SK-N-MC (cell line): ENCODE measurements at regions not wholly inside any gene's neighbourhood (a gene's known extent, or its start where the extent isn't known, plus 50 kb on each side); places are given as distances from the start of the nearest gene placed in this dataset.

Source experiments
- DNase-seq: peaks from one replicate; pipeline ENCODE4 v3.0.0-alpha.2; 2011; ENCODE audit warnings: low read depth, low spot score
- H3K27ac ChIP-seq: fragments of 200-600 bp; sonication (generic); 2 replicates; pipeline ENCODE4 v1.5.1; 2016; ENCODE audit warnings: mixed run types
- H3K36me3 ChIP-seq: fragments of 200-600 bp; sonication (generic); 2 replicates; pipeline ENCODE4 v1.6.1; 2017; ENCODE audit warnings: antibody characterized with exemption, low read length, mixed read lengths; ENCODE audit not compliant: insufficient read depth
- H3K4me3 ChIP-seq: fragments of 200-600 bp; sonication (generic); 2 replicates; pipeline ENCODE4 v1.5.1; 2016
- H3K9ac ChIP-seq: fragments of 200-600 bp; sonication (generic); 2 replicates; pipeline ENCODE4 v1.8.0; 2017; ENCODE audit warnings: mixed run types, mixed read lengths; ENCODE audit not compliant: insufficient read length
- H3K9me3 ChIP-seq: fragments of 200-600 bp; sonication (generic); 2 replicates; pipeline ENCODE4 v1.6.1; 2017; ENCODE audit warnings: low read depth, mild to moderate bottlenecking, antibody characterized with exemption, low read length, moderate library complexity, mixed read lengths
- EZH2 ChIP-seq: fragments of 200-600 bp; sonication (generic); IDR thresholded peaks from one replicate; pipeline ENCODE4 v1.6.1; 2017; ENCODE audit warnings: antibody characterized with exemption
- FOXP2 ChIP-seq: optimal IDR thresholded peaks from 2 replicates; pipeline ENCODE3; 2011; ENCODE audit warnings: mild to moderate bottlenecking, moderate library complexity; ENCODE audit not compliant: insufficient read depth; ENCODE audit errors: extremely low read length, control extremely low read depth
- POLR2AphosphoS5 ChIP-seq: IDR thresholded peaks from 2 replicates; pipeline ENCODE4 v1.6.1; 2012; ENCODE audit warnings: mild to moderate bottlenecking, low read depth, low read length, borderline replicate concordance

DNA sequence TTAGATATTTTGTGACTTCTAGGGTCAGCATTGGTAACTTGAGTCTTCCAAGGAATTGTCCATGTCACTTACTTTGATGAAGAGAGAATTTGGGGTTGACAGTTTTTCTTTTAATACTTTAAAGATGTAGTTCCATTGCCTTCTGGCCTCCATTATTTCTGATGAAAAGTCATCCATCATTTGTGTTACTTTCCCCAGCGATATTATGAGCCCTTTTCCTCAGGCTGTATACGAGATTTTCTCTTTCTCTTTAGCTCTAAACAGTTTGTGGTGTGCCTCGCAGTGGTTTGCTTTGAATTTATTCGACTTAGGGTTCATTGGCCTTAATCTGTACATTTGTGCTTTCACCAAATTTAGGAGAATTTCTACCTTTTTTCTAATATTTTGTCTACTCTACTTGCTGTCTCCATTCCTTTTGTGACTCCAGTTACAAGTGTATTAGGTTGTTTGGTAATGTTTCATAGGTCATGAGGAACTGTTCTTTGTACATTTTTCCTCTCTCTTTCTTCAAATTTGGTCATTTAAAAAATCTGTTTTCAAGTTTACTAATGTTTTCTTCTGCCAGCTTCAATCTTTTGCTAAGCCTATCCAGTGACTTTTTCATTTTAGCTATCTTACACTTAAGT is 131.4 kb upstream of the OTOS start:
- TF ChIP-seq EZH2 = no peak
- TF ChIP-seq FOXP2 = no peak
- TF ChIP-seq POLR2AphosphoS5 = no peak
- H3K4me3 ChIP-seq = no peak overlapping the region
- H3K9ac ChIP-seq = no peak overlapping the region
- H3K9me3 ChIP-seq = peaks cover 6% of the 10 kb centered on the region; the same call in 1 of the 2 replicates
- H3K27ac ChIP-seq = no peak overlapping the region
- DNase-seq = no peak
- H3K36me3 ChIP-seq = no peaks in the 10 kb centered on the region

DNA sequence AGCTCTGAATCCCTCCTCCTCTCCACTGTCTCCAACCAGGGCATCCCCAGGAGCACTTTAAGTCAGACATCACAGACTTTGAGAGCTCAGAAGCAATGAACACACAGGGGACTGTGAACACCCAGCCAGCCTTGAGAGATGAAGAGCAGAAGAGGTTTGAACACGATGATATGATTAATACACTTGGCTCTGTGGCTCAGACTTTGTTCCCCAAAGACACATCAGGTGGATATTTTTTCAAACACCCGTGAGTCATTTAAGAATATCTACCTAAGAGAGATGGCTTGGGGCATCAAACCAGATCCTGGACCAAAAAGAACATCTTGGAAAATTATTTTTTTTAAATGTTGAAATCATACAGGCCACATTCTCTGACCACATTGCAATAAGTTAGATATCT is 134.9 kb upstream of the OTOS start:
- no peak overlapping the region for H3K4me3 ChIP-seq
- TF ChIP-seq EZH2 (no peak), POLR2AphosphoS5 (no peak), FOXP2 (no peak)
- DNase-seq = no peak
- no peaks in the 10 kb centered on the region for H3K36me3 ChIP-seq
- H3K27ac ChIP-seq = no peak overlapping the region
- peaks cover 6% of the 10 kb centered on the region; the same call in 1 of the 2 replicates for H3K9me3 ChIP-seq
- H3K9ac ChIP-seq = no peak overlapping the region

DNA sequence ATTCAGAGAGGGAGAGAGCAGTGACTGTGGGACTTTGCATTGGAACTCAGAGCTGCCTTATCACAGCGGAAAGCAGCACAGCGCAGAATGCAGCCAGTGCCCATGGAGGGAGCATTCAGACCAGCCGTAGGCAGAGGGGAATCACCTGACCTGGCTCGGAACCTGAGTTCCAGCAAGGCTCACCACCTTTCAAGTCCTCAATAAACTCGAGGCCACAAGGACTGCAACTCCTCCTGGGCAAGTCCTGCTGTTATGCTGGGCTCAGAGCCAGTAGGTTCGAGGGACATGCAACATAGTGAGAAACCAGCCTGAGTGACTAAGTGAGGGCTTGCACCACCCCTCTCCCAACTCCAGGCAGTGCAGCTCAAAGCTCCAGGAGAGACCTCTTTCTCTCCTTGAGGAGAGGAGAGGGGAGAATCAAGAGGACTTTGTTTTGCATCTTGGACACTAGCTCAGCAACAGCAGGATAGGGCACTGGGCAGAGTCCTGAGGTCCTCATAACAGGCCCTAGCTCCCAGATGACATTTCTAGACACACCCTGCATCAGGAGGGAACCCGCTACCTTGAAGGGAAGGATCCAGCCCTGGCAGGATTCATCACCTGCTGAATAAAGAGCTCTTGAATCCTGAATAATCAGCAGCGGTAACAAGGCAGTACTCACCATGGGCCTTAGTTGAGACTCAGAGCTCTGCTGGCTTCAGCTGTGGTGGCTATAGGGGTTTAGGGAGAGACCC is 136.8 kb upstream of the OTOS start:
- TF ChIP-seq FOXP2 = no peak
- TF ChIP-seq POLR2AphosphoS5 = no peak
- TF ChIP-seq EZH2 = no peak
- Histone ChIP-seq H3K4me3 (no peak overlapping the region), H3K9ac (no peak overlapping the region), H3K36me3 (no peaks in the 10 kb centered on the region), H3K9me3 (no peaks in the 10 kb centered on the region), H3K27ac (no peak overlapping the region)
- no peak for DNase-seq

DNA sequence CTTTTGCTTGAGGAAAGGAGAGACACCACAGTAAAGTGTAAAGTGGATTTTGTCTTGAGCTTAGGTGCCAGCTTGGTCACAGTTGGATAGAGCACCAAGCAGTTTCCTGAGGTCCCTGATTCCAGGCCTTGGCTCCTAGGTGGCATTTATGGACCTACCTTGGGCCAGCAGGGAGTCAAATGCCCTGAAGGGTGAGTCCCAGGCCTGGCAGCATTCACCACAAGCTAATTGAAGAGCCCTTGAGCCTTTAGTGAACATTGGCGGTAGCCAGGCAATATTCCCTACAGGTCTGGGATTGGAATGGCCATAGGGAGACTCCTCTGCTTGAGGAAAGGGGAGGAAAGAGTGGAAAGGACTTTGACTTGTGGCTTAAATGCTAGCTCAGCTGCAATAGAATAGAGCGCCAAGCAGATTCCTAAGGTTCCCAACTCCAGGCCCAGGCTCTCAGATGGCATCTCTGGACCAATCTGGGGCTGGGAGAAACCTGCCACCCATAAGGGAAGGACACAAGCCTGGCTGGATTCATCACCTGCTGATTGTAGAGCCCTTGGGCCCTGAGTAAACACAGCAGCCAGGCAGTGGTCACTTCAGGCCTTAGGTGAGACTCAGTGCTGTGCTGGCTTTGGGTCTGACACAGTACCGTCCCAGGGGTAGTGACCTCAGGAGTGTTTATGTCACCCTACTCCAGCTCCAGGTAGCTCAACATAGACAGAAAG is 137.5 kb upstream of the OTOS start:
- no peaks in the 10 kb centered on the region for H3K36me3 ChIP-seq
- DNase-seq = no peak
- H3K4me3 ChIP-seq = no peak overlapping the region
- H3K9ac ChIP-seq = no peak overlapping the region
- no peak overlapping the region for H3K27ac ChIP-seq
- H3K9me3 ChIP-seq = no peaks in the 10 kb centered on the region
- TF ChIP-seq POLR2AphosphoS5 (no peak), FOXP2 (no peak), EZH2 (no peak)

DNA sequence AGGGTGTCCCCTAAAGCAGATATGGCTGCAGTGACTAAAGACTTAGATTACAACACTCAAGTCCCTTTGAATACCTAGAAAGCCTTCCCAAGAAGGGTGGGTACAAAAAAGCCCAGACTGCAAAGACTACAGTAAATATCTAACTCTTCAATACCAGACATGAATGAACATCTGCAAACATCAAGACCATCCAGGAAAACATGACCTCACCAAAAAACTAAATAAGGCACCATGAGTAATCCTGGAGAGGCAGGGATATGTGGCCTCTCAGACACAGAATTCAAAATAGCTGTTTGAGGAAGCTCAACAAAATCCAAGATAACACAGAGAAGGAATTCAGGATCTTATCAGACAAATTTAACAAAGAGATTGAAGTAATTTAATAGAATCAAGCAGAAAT is 138.2 kb upstream of the OTOS start:
- no peak for DNase-seq
- H3K9ac ChIP-seq = no peak overlapping the region
- H3K9me3 ChIP-seq = no peaks in the 10 kb centered on the region
- no peak overlapping the region for H3K27ac ChIP-seq
- no peaks in the 10 kb centered on the region for H3K36me3 ChIP-seq
- no peak for TF ChIP-seq EZH2
- TF ChIP-seq FOXP2 = no peak
- TF ChIP-seq POLR2AphosphoS5 = no peak
- no peak overlapping the region for H3K4me3 ChIP-seq

DNA sequence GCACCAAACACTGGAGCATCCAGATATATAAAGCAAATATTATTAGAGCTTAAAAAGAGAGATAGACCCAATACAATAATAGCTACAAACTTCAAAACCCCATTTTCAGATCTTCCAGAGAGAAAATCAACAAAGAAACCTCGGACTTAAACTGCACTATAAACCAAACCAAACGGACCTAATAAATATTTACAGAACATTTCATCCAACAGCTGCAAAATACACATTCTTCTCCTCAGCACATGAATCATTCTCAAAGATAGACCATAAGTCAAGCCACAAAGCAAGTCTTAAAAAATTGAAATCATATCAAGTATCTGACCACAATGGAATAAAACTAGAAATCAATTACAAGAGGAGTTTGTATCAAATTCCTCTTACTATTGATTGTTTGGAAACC is 140.2 kb upstream of the OTOS start:
- no peak overlapping the region for H3K4me3 ChIP-seq
- H3K27ac ChIP-seq = no peak overlapping the region
- no peak overlapping the region for H3K9ac ChIP-seq
- no peaks in the 10 kb centered on the region for H3K36me3 ChIP-seq
- TF ChIP-seq POLR2AphosphoS5 = no peak
- TF ChIP-seq FOXP2 = no peak
- no peak for TF ChIP-seq EZH2
- no peak for DNase-seq
- no peaks in the 10 kb centered on the region for H3K9me3 ChIP-seq

DNA sequence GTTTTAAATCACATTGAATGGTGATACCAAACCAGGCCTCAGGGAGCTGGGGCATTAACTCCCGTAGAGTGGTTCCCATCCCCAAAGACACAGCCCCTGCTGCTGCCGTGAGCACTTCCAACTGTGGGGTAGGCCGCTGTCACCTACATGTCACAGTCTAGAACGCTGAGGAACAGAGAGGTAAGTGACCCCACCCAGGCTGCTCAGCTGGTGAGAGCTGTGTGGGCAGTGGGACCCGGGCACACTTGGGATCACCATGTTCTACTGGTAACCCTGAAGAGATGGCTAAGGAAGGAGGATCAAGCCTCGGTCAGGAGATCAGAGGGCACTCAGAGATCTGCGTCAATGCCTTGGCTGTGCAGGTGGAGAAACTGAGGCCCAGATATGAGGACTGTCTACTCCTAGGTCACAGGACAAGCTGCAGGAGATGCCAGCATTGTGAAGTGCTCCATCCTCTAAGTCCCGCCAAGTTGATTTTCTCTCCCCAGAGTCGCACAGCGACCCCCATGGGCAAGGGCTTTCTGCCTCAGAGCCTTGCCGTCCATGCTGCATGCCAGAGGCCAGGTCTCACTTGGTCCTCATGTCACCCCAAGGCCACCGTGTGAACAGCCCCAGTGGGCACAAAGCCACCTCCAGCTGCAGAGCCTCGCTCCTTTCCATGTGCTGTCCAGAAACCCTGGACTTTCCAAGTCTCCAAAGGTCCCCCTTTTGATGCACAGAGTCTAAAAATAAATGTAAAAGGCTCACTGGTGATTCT is 144.2 kb upstream of the OTOS start:
- no peak for DNase-seq
- Histone ChIP-seq H3K9ac (no peak overlapping the region), H3K27ac (no peak overlapping the region), H3K4me3 (no peak overlapping the region), H3K9me3 (no peaks in the 10 kb centered on the region), H3K36me3 (no peaks in the 10 kb centered on the region)
- TF ChIP-seq FOXP2 = no peak
- no peak for TF ChIP-seq EZH2
- TF ChIP-seq POLR2AphosphoS5 = no peak

DNA sequence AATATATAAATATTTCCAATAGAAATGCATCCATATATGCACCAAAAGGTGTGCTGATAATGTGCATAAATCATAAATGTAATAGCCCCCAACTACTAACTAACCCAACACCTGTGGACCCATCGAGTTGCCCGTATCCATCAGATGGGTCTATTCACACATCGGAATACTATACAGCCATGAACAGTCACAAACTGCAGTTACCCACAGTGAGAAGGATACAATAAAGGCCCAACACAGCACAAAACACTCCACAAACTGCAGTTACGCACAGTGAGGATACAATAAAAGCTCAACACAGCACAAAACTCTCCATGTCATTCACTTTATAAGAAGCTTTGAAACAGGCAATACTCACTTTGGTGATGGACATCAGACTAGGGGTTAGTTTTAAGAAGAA is 145.3 kb upstream of the OTOS start:
- Histone ChIP-seq H3K27ac (no peak overlapping the region), H3K4me3 (no peak overlapping the region)

More for the DNA sequence above, 145.3 kb upstream of the OTOS start:
- no peaks in the 10 kb centered on the region for H3K36me3 ChIP-seq
- H3K9me3 ChIP-seq = no peaks in the 10 kb centered on the region
- no peak for DNase-seq
- H3K9ac ChIP-seq = no peak overlapping the region
- TF ChIP-seq EZH2 (no peak), FOXP2 (no peak), POLR2AphosphoS5 (no peak)
